NCI-H146 (cell line): ENCODE measurements at regions not wholly inside any gene's neighbourhood (a gene's known extent, or its start where the extent isn't known, plus 50 kb on each side); places are given as distances from the start of the nearest gene placed in this dataset.

ENCODE experiments used
- DNase-seq: peaks from one replicate; lab custom pipeline; 2025; lab: John Stamatoyannopoulos, UW

DNA sequence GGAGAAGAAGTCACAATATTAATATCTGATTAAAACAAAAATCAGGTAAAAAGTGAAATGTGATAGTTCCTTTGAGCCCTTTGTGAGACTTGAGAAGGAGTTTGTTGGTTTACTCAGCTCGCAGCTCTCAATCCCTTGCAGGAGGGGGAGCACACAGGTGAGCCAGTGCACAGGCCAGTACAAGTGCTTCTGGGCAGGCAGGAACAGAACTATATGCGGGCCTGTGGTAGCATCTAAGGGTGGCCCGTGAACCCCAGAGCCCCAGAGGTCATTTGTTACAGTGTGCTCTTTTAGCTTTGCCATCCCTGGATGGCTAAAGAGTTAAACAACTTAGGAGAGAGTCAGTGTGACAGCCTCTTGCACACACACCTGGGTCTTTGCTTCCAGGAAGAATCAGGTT is 215.3 kb upstream of the EDIL3 start:
- DNase-seq, result no peak

GRCh38 chr5:84597904-84598303 is 213.2 kb upstream of the EDIL3 start:
- DNase-seq, result no peak

- no peak for DNase-seq
Observed at GRCh38 chr5:84590629-84591028, 205.9 kb upstream of the EDIL3 start.

DNA sequence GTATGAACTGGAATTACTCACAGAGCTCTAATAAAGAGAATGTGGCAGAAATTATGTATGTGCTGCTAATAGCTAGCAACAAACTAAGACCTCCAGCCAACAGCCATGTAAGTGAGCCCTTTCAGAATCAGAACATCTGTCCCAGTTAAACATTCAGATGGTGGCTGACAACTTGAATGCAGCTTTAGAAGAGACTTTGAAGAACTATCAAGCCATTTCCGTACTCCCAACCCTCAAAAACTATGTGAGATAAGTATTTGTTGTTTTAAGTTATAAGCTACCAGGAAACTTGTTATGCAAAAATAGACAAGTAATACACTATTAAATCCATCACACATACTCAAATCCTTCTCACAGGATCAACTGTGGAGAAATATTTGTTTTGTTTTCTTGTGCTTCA is 205.2 kb upstream of the EDIL3 start:
- no peak for DNase-seq

DNA sequence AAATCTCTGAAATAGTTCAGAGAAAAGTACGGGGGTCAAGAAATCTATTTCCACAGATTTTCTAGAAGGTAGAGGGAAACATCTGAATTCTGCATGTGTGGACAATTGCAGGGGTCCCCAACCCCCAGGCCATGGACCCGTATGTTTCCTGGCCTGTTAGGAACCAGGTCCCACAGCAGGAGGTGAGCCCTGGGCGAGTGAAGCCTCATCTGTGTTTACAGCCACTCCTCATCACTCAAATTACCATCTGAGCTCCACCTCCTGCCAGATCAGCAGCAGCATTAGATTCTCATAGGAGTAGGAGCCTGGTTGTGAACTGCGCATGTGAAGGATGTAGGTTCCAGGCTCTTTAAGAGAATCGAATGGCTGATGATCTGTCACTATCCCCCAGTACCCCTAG is 200.5 kb upstream of the EDIL3 start:
- DNase-seq, result no peak

GRCh38 chr5:84578226-84578625 is 193.5 kb upstream of the EDIL3 start:
- peak; percentile 0 for DNase-seq

DNA sequence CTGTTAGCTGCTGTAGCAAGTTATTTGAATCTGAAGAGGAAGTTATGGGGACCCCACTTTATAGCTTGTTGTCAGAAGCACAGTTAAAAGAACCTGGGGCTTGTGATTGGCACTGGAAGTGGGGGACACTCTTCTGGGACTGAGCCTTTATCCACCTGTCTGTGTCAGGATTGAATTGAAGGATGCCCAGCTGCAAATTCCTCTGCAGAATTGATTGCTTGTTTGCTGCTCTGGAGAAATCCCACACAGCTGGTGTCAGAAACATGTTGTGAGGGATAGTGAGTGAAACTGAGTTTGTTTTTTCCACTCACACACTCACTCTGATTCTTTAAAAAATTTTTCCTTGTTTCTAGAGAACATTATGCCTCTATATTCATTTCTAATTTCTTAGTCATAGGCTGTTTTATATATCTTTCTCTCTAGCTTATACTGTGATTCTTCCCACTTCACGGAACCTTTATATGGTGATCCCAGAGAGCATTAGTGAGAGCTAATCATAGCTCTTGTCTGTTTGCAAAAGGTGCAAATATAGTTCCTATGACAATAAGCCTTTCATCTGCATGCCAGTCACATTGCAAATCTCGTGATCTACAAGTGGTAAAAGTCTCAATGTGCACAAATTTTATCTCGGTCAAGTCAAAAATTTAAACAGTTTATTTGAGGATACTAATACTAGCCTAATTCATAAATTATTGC is 188.5 kb upstream of the EDIL3 start:
- no peak for DNase-seq

GRCh38 chr5:84569307-84569706 is 184.6 kb upstream of the EDIL3 start:
- DNase-seq, result no peak

DNA sequence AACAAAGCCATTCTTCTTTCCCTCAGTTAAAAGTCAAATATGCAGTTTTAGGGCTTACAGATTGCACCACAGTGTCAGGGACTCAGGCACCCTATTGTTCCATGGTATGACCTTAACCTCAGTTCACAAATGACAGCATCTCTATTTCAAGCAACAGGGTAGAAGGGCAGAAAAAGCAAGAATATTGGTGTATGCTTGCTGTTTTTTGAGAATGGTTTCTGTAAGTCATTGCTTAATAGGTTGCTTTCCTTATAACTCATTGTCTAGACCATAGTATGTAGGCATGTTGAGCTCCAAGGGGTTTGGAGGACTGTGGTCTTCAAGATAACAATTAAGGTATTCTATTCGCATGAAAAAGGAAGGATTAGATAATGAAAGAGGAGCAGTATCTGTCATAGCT is 183.5 kb upstream of the EDIL3 start:
- no peak for DNase-seq

GRCh38 chr5:84565866-84566265 is 181.2 kb upstream of the EDIL3 start:
- DNase-seq, result no peak

DNA sequence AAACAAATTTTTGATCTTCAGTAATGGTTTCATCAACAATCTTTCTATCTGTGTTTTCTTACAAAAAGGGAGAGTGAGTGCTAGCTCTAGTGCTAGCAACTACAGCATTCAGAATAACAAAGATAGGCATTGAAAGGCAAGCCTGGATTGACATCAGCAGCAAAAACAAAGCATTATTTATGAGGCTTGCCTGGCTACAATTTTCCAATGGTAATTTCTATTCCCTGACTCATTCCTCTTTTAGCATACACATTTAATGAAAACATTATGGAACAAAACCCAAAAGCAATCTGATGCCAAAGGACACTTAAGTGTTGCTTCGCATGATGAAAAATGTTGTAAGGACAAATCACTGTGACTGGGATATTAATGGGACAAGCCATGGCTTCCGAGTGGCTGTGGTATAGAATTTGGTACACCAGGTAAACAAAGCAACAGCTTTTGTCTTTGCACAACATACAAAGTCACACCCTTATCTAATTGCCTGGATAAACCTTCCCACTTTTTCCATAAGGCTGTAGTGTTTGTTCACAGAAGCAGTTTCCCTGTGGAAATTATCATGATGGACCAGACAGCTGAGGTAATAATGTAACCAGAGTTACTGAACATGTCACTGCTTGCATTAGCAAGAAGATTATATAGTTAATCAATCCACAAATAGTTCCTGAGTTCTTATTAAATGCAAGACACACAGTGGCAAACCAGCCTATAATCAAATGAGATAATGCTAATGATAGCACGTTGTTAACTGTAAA is 179.8 kb upstream of the EDIL3 start:
- peak; percentile 62 for DNase-seq

DNA sequence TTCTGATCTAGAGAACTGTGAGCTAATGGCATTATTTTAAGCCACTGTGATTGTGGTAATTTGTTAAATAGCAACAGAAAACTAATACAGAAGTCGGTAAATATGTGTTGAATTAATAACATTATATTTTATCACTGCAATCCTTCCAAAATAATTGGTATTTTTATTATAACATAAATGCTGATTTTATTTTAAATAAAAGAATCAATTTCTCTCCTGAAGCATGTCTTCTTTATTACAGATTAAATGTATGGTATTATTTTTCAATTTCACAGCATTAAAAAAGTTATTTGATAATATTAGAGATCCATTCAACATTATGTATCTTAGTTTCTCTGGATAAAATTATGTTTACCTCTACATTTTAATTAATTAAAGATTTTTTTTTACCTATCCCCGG is 165.5 kb upstream of the EDIL3 start:
- DNase-seq, result no peak

DNA sequence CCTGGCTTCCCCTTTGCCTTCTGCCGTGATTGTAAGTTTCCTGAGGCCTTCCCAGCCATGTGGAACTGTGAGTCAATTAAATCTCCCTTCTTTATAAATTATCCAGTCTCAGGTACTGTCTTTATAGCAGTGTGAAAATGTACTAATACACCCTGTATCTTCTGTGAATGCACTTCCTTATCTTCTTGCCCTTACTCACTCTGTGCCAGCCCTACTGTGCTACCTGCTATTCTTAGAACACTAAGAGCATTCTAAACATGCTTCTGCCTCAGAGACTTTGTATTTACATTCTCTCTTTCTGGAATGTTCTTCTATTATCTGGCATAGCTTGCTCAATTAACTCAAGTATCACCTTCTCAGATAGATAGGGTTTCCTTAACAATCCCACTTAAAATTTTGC is 164.4 kb upstream of the EDIL3 start:
- no peak for DNase-seq

GRCh38 chr5:84546686-84547085 is 162.0 kb upstream of the EDIL3 start:
- no peak for DNase-seq

DNA sequence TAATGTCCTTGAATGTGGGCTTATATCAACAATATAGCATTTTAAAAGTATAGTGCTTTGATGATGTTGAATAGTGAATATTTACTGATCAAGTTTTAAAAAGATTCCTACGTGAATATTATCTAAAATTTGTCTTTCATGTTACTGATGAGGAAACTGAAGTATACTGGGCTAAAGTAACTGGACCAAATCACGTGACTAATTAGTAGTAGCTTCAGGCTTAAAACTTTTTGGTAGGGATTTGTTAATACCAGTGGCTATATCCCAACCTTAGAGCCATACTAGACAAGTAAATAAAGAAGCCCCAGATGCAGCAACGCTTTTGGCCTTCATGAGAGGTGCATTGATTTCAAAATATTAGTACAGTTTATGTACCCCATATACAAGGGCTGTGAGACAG is 152.1 kb upstream of the EDIL3 start:
- DNase-seq, result no peak

DNA sequence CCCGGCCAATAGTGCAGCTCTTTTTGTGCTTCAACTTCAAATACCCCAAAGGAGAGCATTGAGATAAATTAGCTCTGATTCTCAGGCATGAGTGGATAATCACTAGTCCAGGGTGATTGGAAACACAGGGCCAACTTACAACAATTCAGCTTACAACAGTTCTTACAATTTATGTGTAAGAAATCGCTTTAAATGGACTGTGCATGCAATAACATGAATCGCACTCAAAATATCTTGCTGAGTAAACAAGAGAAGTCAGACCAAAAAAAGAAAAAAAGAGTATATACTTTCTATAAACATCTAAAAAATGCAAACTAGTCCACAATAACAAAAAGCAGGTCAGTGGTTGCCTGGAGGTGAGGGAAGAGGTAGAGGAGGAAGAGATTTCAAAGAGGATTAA is 150.6 kb upstream of the EDIL3 start:
- no peak for DNase-seq

- DNase-seq, result no peak
Observed at GRCh38 chr5:84524491-84524890, 139.8 kb upstream of the EDIL3 start.

- DNase-seq, result no peak
Observed at GRCh38 chr5:84518862-84519261, 134.2 kb upstream of the EDIL3 start.

DNA sequence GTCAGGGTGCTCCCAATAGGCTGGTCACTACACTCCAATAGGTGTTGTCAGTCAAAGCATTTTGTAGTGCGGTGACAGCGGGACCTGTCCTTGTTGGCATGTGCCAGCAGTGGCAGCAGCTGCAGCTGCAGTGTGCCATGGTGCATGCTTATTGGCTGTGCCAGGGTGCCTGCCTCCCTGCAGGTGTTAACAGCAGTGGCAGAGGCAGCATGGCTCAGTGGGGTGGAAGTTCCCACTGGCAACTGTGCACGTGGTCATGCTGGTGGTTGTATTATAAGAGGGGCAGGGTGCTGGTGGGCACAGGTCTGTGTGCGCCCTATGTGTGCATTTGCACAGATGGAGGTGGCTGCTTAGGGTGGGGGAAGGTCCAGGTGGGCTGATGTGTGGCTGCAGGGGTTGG is 133.7 kb upstream of the EDIL3 start:
- DNase-seq, result no peak

DNA sequence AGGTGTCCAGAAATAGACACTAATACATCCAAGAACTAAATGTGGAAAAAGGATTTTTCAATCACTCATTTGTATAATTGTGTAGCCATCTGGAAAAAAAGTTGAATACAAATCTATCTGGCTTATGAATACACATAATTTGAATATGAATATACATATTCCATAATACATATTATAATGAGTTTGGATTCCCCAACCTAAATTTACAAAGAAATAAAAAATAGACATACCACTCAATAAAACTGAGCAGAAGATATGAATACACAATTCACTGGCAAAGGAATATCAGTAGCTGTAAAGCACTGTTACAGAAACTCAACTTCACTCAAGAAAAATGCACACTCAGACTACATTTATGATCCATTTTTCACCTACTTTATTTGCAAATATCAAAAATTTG is 121.9 kb upstream of the EDIL3 start:
- no peak for DNase-seq

DNA sequence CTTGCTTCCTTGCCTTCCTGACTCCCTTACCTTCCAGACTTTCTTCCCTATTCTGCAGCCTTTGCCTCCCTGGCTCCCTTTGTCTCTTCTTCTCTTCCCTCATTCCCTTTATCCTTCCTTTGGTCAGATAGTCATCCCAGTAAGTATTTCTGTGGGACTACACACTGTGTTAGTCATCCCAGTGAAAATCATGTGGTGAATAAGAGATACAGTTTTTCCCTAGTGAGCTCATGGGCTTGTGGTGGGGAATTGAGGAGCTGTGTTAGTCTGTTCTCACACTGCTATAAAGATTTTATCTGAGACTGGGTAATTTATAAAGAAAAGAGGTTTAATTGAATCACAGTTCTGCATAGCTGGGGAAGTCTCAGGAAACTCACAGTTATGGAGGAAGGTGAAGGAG is 109.8 kb upstream of the EDIL3 start:
- DNase-seq, result no peak

GRCh38 chr5:84487963-84488362 is 103.3 kb upstream of the EDIL3 start:
- DNase-seq, result no peak

GRCh38 chr5:84480873-84481637 is 96.4 kb upstream of the EDIL3 start:
- DNase-seq, result no peak
